OCI-LY3 (cell line): ENCODE measurements at regions not wholly inside any gene's neighbourhood (a gene's known extent, or its start where the extent isn't known, plus 50 kb on each side); places are given as distances from the start of the nearest gene placed in this dataset.

Source experiments
- H2AFZ ChIP-seq: fragments of 200-600, 300-600 bp; shearing (Covaris generic); 2 replicates; pipeline ENCODE4 v1.6.0; 2014; ENCODE audit warnings: antibody characterized with exemption, low read depth, low read length
- H3K27ac ChIP-seq: fragments of 200-600, 300-600 bp; sonication (generic); 2 replicates; pipeline ENCODE4 v1.5.1; 2014; ENCODE audit warnings: mild to moderate bottlenecking, low read length, moderate library complexity, mixed read lengths
- H3K27me3 ChIP-seq: fragments of 200-600, 300-600 bp; sonication (generic); 2 replicates; pipeline ENCODE4 v1.6.1; 2014; ENCODE audit warnings: low read depth, low read length, mixed read lengths
- H3K36me3 ChIP-seq: fragments of 200-600, 300-600 bp; sonication (generic); replicated peaks from 2 replicates; pipeline ENCODE3; 2014; ENCODE audit warnings: low read depth, low read length, mixed read lengths
- H3K4me1 ChIP-seq: fragments of 300-600, 200-600 bp; sonication (generic); 2 replicates; pipeline ENCODE4 v1.6.1; 2014; ENCODE audit warnings: low read length, mixed read lengths
- H3K4me2 ChIP-seq: fragments of 200-600, 300-600 bp; sonication (generic); 2 replicates; pipeline ENCODE4 v1.6.1; 2014; ENCODE audit warnings: low read length, mixed read lengths
- H3K4me3 ChIP-seq: fragments of 300-600, 200-600 bp; sonication (generic); 2 replicates; pipeline ENCODE4 v1.5.1; 2014; ENCODE audit warnings: antibody characterized with exemption, mild to moderate bottlenecking, low read length, moderate library complexity
- H3K79me2 ChIP-seq: fragments of 300-600, 200-600 bp; shearing (Covaris generic); 2 replicates; pipeline ENCODE4 v1.6.1; 2014; ENCODE audit warnings: mild to moderate bottlenecking, low read length, mixed read lengths
- H3K9ac ChIP-seq: fragments of 300-600, 200-600 bp; shearing (Covaris generic); 2 replicates; pipeline ENCODE4 v1.6.0; 2014; ENCODE audit warnings: mild to moderate bottlenecking, low read length, moderate library complexity
- H3K9me3 ChIP-seq: fragments of 200-600, 300-600 bp; shearing (Covaris generic); 2 replicates; pipeline ENCODE4 v1.6.1; 2014; ENCODE audit warnings: low read length, mixed read lengths; ENCODE audit not compliant: insufficient read depth
- H4K20me1 ChIP-seq: fragments of 200-600, 300-600 bp; sonication (generic); 2 replicates; pipeline ENCODE4 v1.6.1; 2016; ENCODE audit warnings: low read length, mixed read lengths; ENCODE audit not compliant: insufficient read depth
- CTCF ChIP-seq: fragments of 200-600, 300-600 bp; sonication (generic); IDR thresholded peaks from 2 replicates; pipeline ENCODE4 v1.5.1; 2014; ENCODE audit warnings: antibody characterized with exemption, low read length, low read depth
- EZH2phosphoT487 ChIP-seq: fragments of 200-600 bp; shearing (Covaris generic); IDR thresholded peaks from 2 replicates; pipeline ENCODE4 v1.6.1; 2018; ENCODE audit warnings: antibody characterized with exemption, mixed run types, low read depth

- no peaks in the 10 kb centered on the region for H3K9me3 ChIP-seq
- TF ChIP-seq CTCF: no peak
- TF ChIP-seq EZH2phosphoT487: no peak
- H2AFZ ChIP-seq: no peak overlapping the region
- no peak overlapping the region for H3K4me3 ChIP-seq
- no peaks in the 10 kb centered on the region for H3K27me3 ChIP-seq
- no peaks in the 10 kb centered on the region for H3K36me3 ChIP-seq
- no peak overlapping the region for H3K9ac ChIP-seq
- H3K27ac ChIP-seq: no peak overlapping the region
- peaks cover 6% of the 10 kb centered on the region; the same call in 1 of the 2 replicates for H3K4me1 ChIP-seq
- no peak overlapping the region for H3K4me2 ChIP-seq
- H4K20me1 ChIP-seq: no peaks in the 10 kb centered on the region
- H3K79me2 ChIP-seq: no peaks in the 10 kb centered on the region
Observed at GRCh38 chr14:44446965-44447364, 60.1 kb downstream of the FSCB start.

GRCh38 chr14:44444454-44444853, 62.6 kb downstream of the FSCB start:
- Histone ChIP-seq H3K4me1 (peaks cover 6% of the 10 kb centered on the region; the same call in 1 of the 2 replicates), H2AFZ (no peak overlapping the region), H3K4me2 (no peak overlapping the region), H3K27ac (no peak overlapping the region), H3K27me3 (no peaks in the 10 kb centered on the region), H3K36me3 (no peaks in the 10 kb centered on the region), H3K4me3 (no peak overlapping the region), H3K9ac (no peak overlapping the region), H3K9me3 (no peaks in the 10 kb centered on the region), H3K79me2 (no peaks in the 10 kb centered on the region), H4K20me1 (no peaks in the 10 kb centered on the region)
- TF ChIP-seq EZH2phosphoT487 (no peak), CTCF (no peak)

- H3K79me2 ChIP-seq: no peaks in the 10 kb centered on the region
- no peak overlapping the region for H3K27ac ChIP-seq
- no peak for TF ChIP-seq CTCF
- TF ChIP-seq EZH2phosphoT487: no peak
- no peaks in the 10 kb centered on the region for H3K4me1 ChIP-seq
- no peak overlapping the region for H3K4me3 ChIP-seq
- H4K20me1 ChIP-seq: no peaks in the 10 kb centered on the region
- no peaks in the 10 kb centered on the region for H3K27me3 ChIP-seq
- H3K9me3 ChIP-seq: no peaks in the 10 kb centered on the region
- no peak overlapping the region for H2AFZ ChIP-seq
- H3K9ac ChIP-seq: no peak overlapping the region
- H3K36me3 ChIP-seq: no peaks in the 10 kb centered on the region
- H3K4me2 ChIP-seq: no peak overlapping the region
Observed at GRCh38 chr14:44438936-44439335, 68.1 kb downstream of the FSCB start.

GRCh38 chr14:44438221-44438620, 68.9 kb downstream of the FSCB start:
- Histone ChIP-seq H3K4me2 (no peak overlapping the region), H3K36me3 (no peaks in the 10 kb centered on the region), H3K4me1 (no peaks in the 10 kb centered on the region), H3K27me3 (no peaks in the 10 kb centered on the region), H3K4me3 (no peak overlapping the region), H2AFZ (no peak overlapping the region), H3K27ac (no peak overlapping the region), H4K20me1 (no peaks in the 10 kb centered on the region), H3K79me2 (no peaks in the 10 kb centered on the region), H3K9ac (no peak overlapping the region), H3K9me3 (no peaks in the 10 kb centered on the region)
- TF ChIP-seq CTCF: no peak
- no peak for TF ChIP-seq EZH2phosphoT487
